ENCODE measurements at regions not wholly inside any gene's neighbourhood (a gene's known extent, or its start where the extent isn't known, plus 50 kb on each side); places are given as distances from the start of the nearest gene placed in this dataset.

GRCh38 chr11:71197096-71197495 lies 55.3 kb downstream of the SHANK2 start:
- no peak for TF ChIP-seq JUNB (IDR thresholded peaks at IDR 0.05; ENCODE audit: unreplicated experiment)
- TF ChIP-seq REST (IDR thresholded peaks at IDR 0.05; ENCODE audit: unreplicated experiment) = no peak
- TF ChIP-seq CTCF (conservative IDR thresholded peaks at IDR 0.05; ENCODE audit: low read depth in 2 of 2) = no peak
- no peak for TF ChIP-seq STAT1 (IDR thresholded peaks at IDR 0.05; ENCODE audit: unreplicated experiment)
- no peak for TF ChIP-seq EZH2 (IDR thresholded peaks at IDR 0.05; ENCODE audit: low read depth, unreplicated experiment)
- no peak for TF ChIP-seq NANOG (IDR thresholded peaks at IDR 0.05; ENCODE audit: borderline replicate concordance)
- no peak for TF ChIP-seq POLR2AphosphoS5 (IDR thresholded peaks at IDR 0.05; ENCODE audit: low read depth)
- TF ChIP-seq CREB1 (CRISPR knock-in tag; IDR thresholded peaks at IDR 0.05; ENCODE audit: low read depth) = no peak
- no peak for TF ChIP-seq ZNF114 (CRISPR knock-in tag; IDR thresholded peaks at IDR 0.05)
- no peak for TF ChIP-seq ZNF331 (CRISPR knock-in tag; IDR thresholded peaks at IDR 0.05; ENCODE audit: low read depth)
- no peak for TF ChIP-seq EZH2phosphoT487 (IDR thresholded peaks at IDR 0.05; ENCODE audit: unreplicated experiment)
- TF ChIP-seq ETS1 (IDR thresholded peaks at IDR 0.05) = no peak
